ENCODE measurements at regions not wholly inside any gene's neighbourhood (a gene's known extent, or its start where the extent isn't known, plus 50 kb on each side); places are given as distances from the start of the nearest gene placed in this dataset.

- no peak overlapping the region for H3K9ac ChIP-seq (ENCODE audit: low read length in 3 of 3)
- H3K9me3 ChIP-seq (ENCODE audit: control insufficient read depth in 2 of 3, insufficient read depth in 1 of 3, low read length in 3 of 3): no peaks in the 10 kb centered on the region
- no peaks in the 10 kb centered on the region for H3K4me1 ChIP-seq (ENCODE audit: control insufficient read depth in 2 of 3, insufficient read depth in 2 of 3, low read depth in 1 of 3, low read length in 3 of 3)
- no peak overlapping the region for H3K27ac ChIP-seq (ENCODE audit: low read depth in 2 of 2, low read length in 2 of 2)
- TF ChIP-seq CTCF (IDR thresholded peaks at IDR 0.05; ENCODE audit: borderline replicate concordance, extremely low read depth, insufficient read depth): no peak
- H3K4me3 ChIP-seq (ENCODE audit: low read length in 3 of 3): no peak overlapping the region
- intact Hi-C loops (cut with DNase I): no loop called here
- no peaks in the 10 kb centered on the region for H3K36me3 ChIP-seq (ENCODE audit: control insufficient read depth in 2 of 3, insufficient read depth in 3 of 3, low read length in 3 of 3)
- H3K27me3 ChIP-seq (ENCODE audit: control insufficient read depth, insufficient read depth, low read length): no peaks in the 10 kb centered on the region
- DNase-seq (no peak), FAIRE-seq (no peak)
These were observed 1768.5 kb downstream of the PCDH7 start for GRCh38 chr4:32488690-32489089.

- H3K9ac ChIP-seq (ENCODE audit: low read length in 3 of 3): no peak overlapping the region
- H3K27ac ChIP-seq (ENCODE audit: low read depth in 2 of 2, low read length in 2 of 2): no peak overlapping the region
- no peaks in the 10 kb centered on the region for H3K36me3 ChIP-seq (ENCODE audit: control insufficient read depth in 2 of 3, insufficient read depth in 3 of 3, low read length in 3 of 3)
- H3K4me3 ChIP-seq (ENCODE audit: low read length in 3 of 3): no peak overlapping the region
- TF ChIP-seq CTCF (IDR thresholded peaks at IDR 0.05; ENCODE audit: borderline replicate concordance, extremely low read depth, insufficient read depth): no peak
- FAIRE-seq (no peak), DNase-seq (peak in 2 of 5 donors; percentile 33 to 41)
- H3K9me3 ChIP-seq (ENCODE audit: control insufficient read depth in 2 of 3, insufficient read depth in 1 of 3, low read length in 3 of 3): no peaks in the 10 kb centered on the region
- intact Hi-C loops (cut with DNase I): no loop called here
- no peaks in the 10 kb centered on the region for H3K27me3 ChIP-seq (ENCODE audit: control insufficient read depth, insufficient read depth, low read length)
- no peaks in the 10 kb centered on the region for H3K4me1 ChIP-seq (ENCODE audit: control insufficient read depth in 2 of 3, insufficient read depth in 2 of 3, low read depth in 1 of 3, low read length in 3 of 3)
These were observed 1779.0 kb downstream of the PCDH7 start for GRCh38 chr4:32499171-32499570.

GRCh38 chr4:32503241-32503640, 1783.1 kb downstream of the PCDH7 start:
- Histone ChIP-seq H3K9ac (ENCODE audit: low read length in 3 of 3) (no peak overlapping the region), H3K36me3 (ENCODE audit: control insufficient read depth in 2 of 3, insufficient read depth in 3 of 3, low read length in 3 of 3) (no peaks in the 10 kb centered on the region), H3K4me1 (ENCODE audit: control insufficient read depth in 2 of 3, insufficient read depth in 2 of 3, low read depth in 1 of 3, low read length in 3 of 3) (no peaks in the 10 kb centered on the region), H3K27me3 (ENCODE audit: control insufficient read depth, insufficient read depth, low read length) (no peaks in the 10 kb centered on the region), H3K27ac (ENCODE audit: low read depth in 2 of 2, low read length in 2 of 2) (no peak overlapping the region), H3K9me3 (ENCODE audit: control insufficient read depth in 2 of 3, insufficient read depth in 1 of 3, low read length in 3 of 3) (no peaks in the 10 kb centered on the region), H3K4me3 (ENCODE audit: low read length in 3 of 3) (no peak overlapping the region)
- no peak for TF ChIP-seq CTCF (IDR thresholded peaks at IDR 0.05; ENCODE audit: borderline replicate concordance, extremely low read depth, insufficient read depth)
- FAIRE-seq (no peak), DNase-seq (no peak)
- intact Hi-C loops (cut with DNase I): no loop called here

- no peak for TF ChIP-seq CTCF (IDR thresholded peaks at IDR 0.05; ENCODE audit: borderline replicate concordance, extremely low read depth, insufficient read depth)
- Histone ChIP-seq H3K9ac (ENCODE audit: low read length in 3 of 3) (no peak overlapping the region), H3K27ac (ENCODE audit: low read depth in 2 of 2, low read length in 2 of 2) (no peak overlapping the region), H3K27me3 (ENCODE audit: control insufficient read depth, insufficient read depth, low read length) (no peaks in the 10 kb centered on the region), H3K9me3 (ENCODE audit: control insufficient read depth in 2 of 3, insufficient read depth in 1 of 3, low read length in 3 of 3) (no peaks in the 10 kb centered on the region), H3K4me3 (ENCODE audit: low read length in 3 of 3) (no peak overlapping the region), H3K36me3 (ENCODE audit: control insufficient read depth in 2 of 3, insufficient read depth in 3 of 3, low read length in 3 of 3) (no peaks in the 10 kb centered on the region), H3K4me1 (ENCODE audit: control insufficient read depth in 2 of 3, insufficient read depth in 2 of 3, low read depth in 1 of 3, low read length in 3 of 3) (no peaks in the 10 kb centered on the region)
- DNase-seq (no peak), FAIRE-seq (no peak)
- intact Hi-C loops (cut with DNase I): no loop called here
These were observed 1785.9 kb downstream of the PCDH7 start for GRCh38 chr4:32506067-32506466.

Measured in kidney (tissue), 13 donors.